ENCODE measurements at regions not wholly inside any gene's neighbourhood (a gene's known extent, or its start where the extent isn't known, plus 50 kb on each side); places are given as distances from the start of the nearest gene placed in this dataset.

DNA sequence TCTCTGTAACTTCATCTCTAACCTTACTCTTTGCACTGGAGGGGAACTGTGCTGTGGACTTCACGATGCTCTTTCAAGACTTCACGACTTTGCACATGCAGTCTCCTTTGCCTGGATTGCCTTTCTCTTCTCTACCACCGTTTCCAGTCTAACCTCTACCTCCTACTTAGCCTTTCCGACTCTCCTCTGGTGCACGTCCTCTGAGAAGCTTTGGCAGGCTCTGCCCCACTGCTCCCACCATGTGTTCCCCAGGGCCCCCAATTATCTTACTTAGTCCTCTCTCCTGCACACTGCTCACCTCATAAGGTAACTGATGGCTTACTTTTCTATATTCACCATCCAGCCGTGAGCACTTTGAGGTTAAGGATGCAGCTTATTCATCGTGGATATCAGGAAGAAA lies 101.7 kb upstream of the GJB5 start:
- no peaks in the 10 kb centered on the region for H3K9me3 ChIP-seq
- TF ChIP-seq, protein P1, sequence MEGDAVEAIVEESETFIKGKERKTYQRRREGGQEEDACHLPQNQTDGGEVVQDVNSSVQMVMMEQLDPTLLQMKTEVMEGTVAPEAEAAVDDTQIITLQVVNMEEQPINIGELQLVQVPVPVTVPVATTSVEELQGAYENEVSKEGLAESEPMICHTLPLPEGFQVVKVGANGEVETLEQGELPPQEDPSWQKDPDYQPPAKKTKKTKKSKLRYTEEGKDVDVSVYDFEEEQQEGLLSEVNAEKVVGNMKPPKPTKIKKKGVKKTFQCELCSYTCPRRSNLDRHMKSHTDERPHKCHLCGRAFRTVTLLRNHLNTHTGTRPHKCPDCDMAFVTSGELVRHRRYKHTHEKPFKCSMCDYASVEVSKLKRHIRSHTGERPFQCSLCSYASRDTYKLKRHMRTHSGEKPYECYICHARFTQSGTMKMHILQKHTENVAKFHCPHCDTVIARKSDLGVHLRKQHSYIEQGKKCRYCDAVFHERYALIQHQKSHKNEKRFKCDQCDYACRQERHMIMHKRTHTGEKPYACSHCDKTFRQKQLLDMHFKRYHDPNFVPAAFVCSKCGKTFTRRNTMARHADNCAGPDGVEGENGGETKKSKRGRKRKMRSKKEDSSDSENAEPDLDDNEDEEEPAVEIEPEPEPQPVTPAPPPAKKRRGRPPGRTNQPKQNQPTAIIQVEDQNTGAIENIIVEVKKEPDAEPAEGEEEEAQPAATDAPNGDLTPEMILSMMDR (IDR thresholded peaks at IDR 0.05), result no peak
- TF ChIP-seq POLR2AphosphoS5 (IDR thresholded peaks at IDR 0.05), result no peak
- no peak for TF ChIP-seq EP300 (IDR thresholded peaks at IDR 0.05)
- TF ChIP-seq POLR2A (IDR thresholded peaks at IDR 0.05), result no peak
- peaks cover 0 to 73% (median 13%) of the 10 kb centered on the region in 3 donors for H3K27me3 ChIP-seq
- H3K4me1 ChIP-seq, result no peaks in the 10 kb centered on the region
- no peak for DNase-seq
- WGBS, 5 donors, result 65 to 84% (median 76%) methylated on average over 7 of the region's 7 CpGs
- no peak overlapping the region for H3K27ac ChIP-seq
- H3K4me3 ChIP-seq, result no peak overlapping the region
- no peaks in the 10 kb centered on the region for H3K36me3 ChIP-seq
- intact Hi-C loops (cut with DNase I; ENCODE audit: low total_unique reads), result no loop called here

DNA sequence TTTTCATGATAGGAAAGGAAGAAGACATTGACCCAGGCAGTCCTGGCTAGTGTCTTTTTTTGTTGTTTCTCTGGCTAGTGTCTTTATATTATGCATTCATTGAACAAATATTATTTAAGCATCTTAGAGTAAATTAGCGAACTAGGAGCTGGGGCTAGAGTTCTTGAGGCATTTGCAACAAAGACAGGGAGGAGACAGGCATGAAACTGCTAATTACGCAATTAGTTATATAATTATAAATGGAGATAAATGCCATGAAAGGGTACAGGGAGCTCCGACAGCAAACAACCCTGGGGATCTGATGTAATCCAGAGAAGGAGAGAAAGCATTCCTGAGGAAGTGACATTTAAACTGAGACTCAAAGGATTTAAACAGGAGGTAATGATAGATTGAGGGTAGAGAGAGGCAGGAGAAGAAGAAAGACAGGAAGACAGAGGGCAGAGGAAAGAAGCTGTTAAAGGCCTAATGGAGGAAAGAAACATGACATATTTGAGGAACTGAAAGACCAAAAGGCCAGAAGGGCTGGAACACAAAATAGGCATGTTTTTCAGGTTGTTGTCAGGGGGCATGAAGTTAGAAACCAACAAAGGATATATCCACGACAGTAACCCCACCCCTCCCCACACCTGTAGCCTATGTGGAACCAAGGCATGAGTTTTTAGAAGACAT lies 99.5 kb upstream of the GJB5 start:
- TF ChIP-seq, protein P1 (IDR thresholded peaks at IDR 0.05), result no peak
- TF ChIP-seq POLR2AphosphoS5 (IDR thresholded peaks at IDR 0.05) (no peak), EP300 (IDR thresholded peaks at IDR 0.05) (no peak), POLR2A (IDR thresholded peaks at IDR 0.05) (no peak)

DNA sequence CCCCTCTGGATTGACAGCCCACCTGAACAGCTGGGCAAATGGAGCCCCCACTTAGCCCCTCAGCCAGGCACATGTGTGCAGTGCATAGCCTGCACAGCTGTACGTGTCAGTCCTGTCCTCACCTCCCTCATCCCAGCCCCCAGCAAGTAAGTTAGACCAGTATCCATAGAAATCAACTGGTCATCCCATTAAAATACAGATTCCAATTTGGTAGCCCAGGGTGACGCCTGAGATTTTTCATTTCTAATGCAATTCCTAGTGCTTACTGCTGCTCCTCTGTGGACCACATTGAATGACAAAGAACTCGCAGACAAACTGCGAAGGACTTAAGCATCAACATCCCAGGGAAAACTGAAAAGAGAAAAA lies 99.0 kb upstream of the GJB5 start:
- no peak for DNase-seq
- H3K4me3 ChIP-seq, result no peak overlapping the region
- intact Hi-C loops (cut with DNase I; ENCODE audit: low total_unique reads), result no loop called here
- H3K36me3 ChIP-seq, result no peaks in the 10 kb centered on the region
- TF ChIP-seq EP300 (IDR thresholded peaks at IDR 0.05), result no peak
- TF ChIP-seq, protein P1 (IDR thresholded peaks at IDR 0.05), result no peak
- no peak for TF ChIP-seq POLR2AphosphoS5 (IDR thresholded peaks at IDR 0.05)
- no peak for TF ChIP-seq POLR2A (IDR thresholded peaks at IDR 0.05)
- H3K27ac ChIP-seq, result no peak overlapping the region
- H3K27me3 ChIP-seq, result peaks cover 0 to 48% (median 8%) of the 10 kb centered on the region in 3 donors
- 70 to 80% (median 78%) methylated on average over 3 to 4 of the region's 4 CpGs for WGBS, 5 donors
- H3K4me1 ChIP-seq, result no peaks in the 10 kb centered on the region
- H3K9me3 ChIP-seq, result no peaks in the 10 kb centered on the region

More for the DNA sequence above, 99.5 kb upstream of the GJB5 start:
- intact Hi-C loops (cut with DNase I; ENCODE audit: low total_unique reads), result no loop called here
- H3K4me1 ChIP-seq, result no peaks in the 10 kb centered on the region
- H3K9me3 ChIP-seq, result no peaks in the 10 kb centered on the region
- H3K36me3 ChIP-seq, result no peaks in the 10 kb centered on the region
- H3K27ac ChIP-seq, result no peak overlapping the region
- WGBS, 5 donors, result 56 to 59% (median 57%) methylated on average over 4 of the region's 4 CpGs
- H3K27me3 ChIP-seq, result peaks cover 0 to 53% (median 8%) of the 10 kb centered on the region in 3 donors
- H3K4me3 ChIP-seq, result no peak overlapping the region
- no peak for DNase-seq

DNA sequence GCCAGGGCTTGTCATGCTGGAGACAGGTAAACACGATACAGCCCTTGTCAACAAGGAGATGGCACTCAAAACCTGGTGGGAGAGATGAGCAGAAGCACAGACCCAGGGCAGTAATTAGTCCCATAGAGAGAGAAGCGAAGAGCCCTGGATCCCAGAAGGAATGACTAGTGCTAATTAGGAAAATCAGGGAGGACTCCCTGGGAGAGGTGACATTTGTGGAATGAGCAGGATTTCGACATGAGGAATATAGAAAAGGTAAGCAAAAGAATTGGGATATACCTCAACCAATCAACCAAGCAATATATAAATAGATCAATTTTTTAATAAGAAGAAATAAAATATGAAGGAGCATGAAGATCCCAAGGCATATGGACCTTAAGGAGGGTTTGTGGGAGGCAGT lies 98.5 kb upstream of the GJB5 start:
- WGBS, 5 donors, result 73 to 83% (median 82%) methylated on average over 3 of the region's 3 CpGs
- Histone ChIP-seq H3K4me3 (no peak overlapping the region), H3K27ac (no peak overlapping the region), H3K9me3 (no peaks in the 10 kb centered on the region), H3K27me3 (peaks cover 0 to 47% (median 8%) of the 10 kb centered on the region in 3 donors), H3K36me3 (no peaks in the 10 kb centered on the region), H3K4me1 (no peaks in the 10 kb centered on the region)
- TF ChIP-seq POLR2A (IDR thresholded peaks at IDR 0.05), result no peak
- TF ChIP-seq POLR2AphosphoS5 (IDR thresholded peaks at IDR 0.05), result no peak
- TF ChIP-seq EP300 (IDR thresholded peaks at IDR 0.05), result no peak
- TF ChIP-seq, protein P1 (IDR thresholded peaks at IDR 0.05), result no peak
- no peak for DNase-seq
- intact Hi-C loops (cut with DNase I; ENCODE audit: low total_unique reads), result no loop called here
